Left ventricle myocardium inferior (tissue), 1 donor: ENCODE measurements at regions not wholly inside any gene's neighbourhood (a gene's known extent, or its start where the extent isn't known, plus 50 kb on each side); places are given as distances from the start of the nearest gene placed in this dataset.

Experiments
- DNase-seq: peaks from one replicate; pipeline ENCODE4 v3.0.0-alpha.2; 2020
- H3K27ac ChIP-seq: fragments of 200-600 bp; replicated peaks from 2 replicates; pipeline ENCODE4 v1.8.0; 2021
- H3K27me3 ChIP-seq: fragments of 200-600 bp; 2 replicates; pipeline ENCODE4 v1.8.0; 2021; ENCODE audit warnings: low read depth
- H3K36me3 ChIP-seq: fragments of 200-600 bp; 2 replicates; pipeline ENCODE4 v1.8.0; 2021
- H3K4me1 ChIP-seq: fragments of 200-600 bp; 2 replicates; pipeline ENCODE4 v1.8.0; 2021
- H3K4me3 ChIP-seq: fragments of 200-600 bp; 2 replicates; pipeline ENCODE4 v1.8.0; 2021; ENCODE audit warnings: mild to moderate bottlenecking, moderate library complexity
- H3K9me3 ChIP-seq: fragments of 200-600 bp; replicated peaks from 2 replicates; pipeline ENCODE4 v1.8.0; 2021
- intact Hi-C: fragments of 100-400 bp; cut with micrococcal nuclease; formaldehyde crosslinking; loops from one replicate; pipeline ENCODE4 v1.11.0; 2022
- TF ChIP-seq, protein P1 (sequence below): fragments of 200-600 bp; IDR thresholded peaks from 2 replicates; pipeline ENCODE4 v1.8.0; 2021; ENCODE audit warnings: antibody characterized with exemption, mild to moderate bottlenecking, borderline replicate concordance
- donor health status: DM: no; HTN: yes; CAD: no; lungs with severe emphysema.

DNA sequence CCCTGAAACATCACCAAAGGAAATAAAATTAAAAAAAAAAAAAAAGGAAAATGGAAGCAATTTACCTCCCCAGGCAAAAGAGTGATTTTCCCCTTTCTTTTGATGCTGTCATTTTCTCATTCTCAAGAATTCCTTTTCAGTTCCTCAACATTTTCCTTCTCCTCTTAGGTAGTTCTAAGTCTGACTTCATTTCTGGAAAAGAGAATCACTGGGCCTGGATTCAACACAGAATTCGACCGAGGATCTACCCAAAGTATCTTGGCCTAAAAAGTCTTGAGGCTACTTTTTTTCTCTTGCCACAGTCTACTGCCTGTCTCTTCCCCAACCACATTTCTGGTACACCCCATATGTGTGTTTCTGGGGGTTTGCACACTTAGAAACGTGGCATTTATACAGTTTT is 717.8 kb upstream of the TBX3 start:
- intact Hi-C loops, result no loop called here
- Histone ChIP-seq H3K36me3 (no peaks in the 10 kb centered on the region), H3K9me3 (peaks cover 6% of the 10 kb centered on the region), H3K27me3 (peaks cover under 1% of the 10 kb centered on the region), H3K4me3 (no peak overlapping the region), H3K27ac (no peak overlapping the region), H3K4me1 (peaks cover 12% of the 10 kb centered on the region)
- TF ChIP-seq, protein P1, sequence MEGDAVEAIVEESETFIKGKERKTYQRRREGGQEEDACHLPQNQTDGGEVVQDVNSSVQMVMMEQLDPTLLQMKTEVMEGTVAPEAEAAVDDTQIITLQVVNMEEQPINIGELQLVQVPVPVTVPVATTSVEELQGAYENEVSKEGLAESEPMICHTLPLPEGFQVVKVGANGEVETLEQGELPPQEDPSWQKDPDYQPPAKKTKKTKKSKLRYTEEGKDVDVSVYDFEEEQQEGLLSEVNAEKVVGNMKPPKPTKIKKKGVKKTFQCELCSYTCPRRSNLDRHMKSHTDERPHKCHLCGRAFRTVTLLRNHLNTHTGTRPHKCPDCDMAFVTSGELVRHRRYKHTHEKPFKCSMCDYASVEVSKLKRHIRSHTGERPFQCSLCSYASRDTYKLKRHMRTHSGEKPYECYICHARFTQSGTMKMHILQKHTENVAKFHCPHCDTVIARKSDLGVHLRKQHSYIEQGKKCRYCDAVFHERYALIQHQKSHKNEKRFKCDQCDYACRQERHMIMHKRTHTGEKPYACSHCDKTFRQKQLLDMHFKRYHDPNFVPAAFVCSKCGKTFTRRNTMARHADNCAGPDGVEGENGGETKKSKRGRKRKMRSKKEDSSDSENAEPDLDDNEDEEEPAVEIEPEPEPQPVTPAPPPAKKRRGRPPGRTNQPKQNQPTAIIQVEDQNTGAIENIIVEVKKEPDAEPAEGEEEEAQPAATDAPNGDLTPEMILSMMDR, result no peak
- no peak for DNase-seq

DNA sequence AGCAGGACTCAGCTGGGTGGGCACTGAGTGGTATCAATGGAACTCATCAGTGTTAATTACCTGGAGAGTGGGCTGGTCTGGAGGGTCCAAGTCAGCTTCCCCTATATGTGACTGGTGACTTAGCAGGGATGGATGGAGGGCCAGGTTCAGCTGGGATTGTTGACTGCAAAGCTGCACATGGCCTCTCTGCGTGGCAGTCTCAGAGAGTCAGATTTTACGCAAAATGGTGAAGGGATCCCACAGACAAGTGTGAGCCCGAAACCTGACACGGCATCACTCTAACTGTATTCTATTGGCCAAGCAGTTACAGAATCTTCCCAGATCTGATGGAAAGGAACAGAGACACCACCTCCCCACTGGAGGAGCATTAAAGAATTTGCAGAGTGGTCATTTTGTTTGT is 716.0 kb upstream of the TBX3 start:
- H3K4me1 ChIP-seq, result peaks cover 5% of the 10 kb centered on the region
- TF ChIP-seq, protein P1, result no peak
- H3K27me3 ChIP-seq, result no peaks in the 10 kb centered on the region
- no peaks in the 10 kb centered on the region for H3K36me3 ChIP-seq
- H3K27ac ChIP-seq, result no peak overlapping the region
- intact Hi-C loops, result no loop called here
- H3K9me3 ChIP-seq, result peaks cover 13% of the 10 kb centered on the region
- no peak overlapping the region for H3K4me3 ChIP-seq
- no peak for DNase-seq

DNA sequence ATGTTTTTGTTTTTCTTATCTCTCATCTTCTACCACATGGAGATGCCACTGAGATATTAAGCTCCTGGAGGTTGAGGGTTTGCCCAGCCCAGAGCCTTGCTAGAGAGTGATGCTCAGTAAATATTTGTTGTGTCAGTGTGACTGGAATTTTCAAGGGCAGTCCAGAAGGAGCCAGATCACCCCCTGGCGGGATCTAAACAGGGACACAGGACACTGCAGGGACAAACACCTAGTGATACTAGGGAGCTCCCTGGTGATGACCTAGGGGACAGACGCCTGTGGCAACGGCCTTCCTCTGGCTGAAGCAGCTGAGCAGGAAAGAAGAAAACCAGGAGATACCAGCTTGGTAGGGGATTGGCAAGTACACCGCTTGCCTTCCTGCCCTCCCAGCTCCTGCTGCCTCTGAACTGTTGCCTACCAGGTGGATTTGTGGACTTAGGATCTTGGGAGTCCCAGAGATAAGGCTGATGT is 714.4 kb upstream of the TBX3 start:
- Histone ChIP-seq H3K4me1 (no peaks in the 10 kb centered on the region), H3K27ac (no peak overlapping the region), H3K36me3 (no peaks in the 10 kb centered on the region), H3K4me3 (no peak overlapping the region), H3K27me3 (no peaks in the 10 kb centered on the region), H3K9me3 (peaks cover 13% of the 10 kb centered on the region)
- no peak for DNase-seq
- TF ChIP-seq, protein P1, result peak; percentile 33
- intact Hi-C loops, result no loop called here

DNA sequence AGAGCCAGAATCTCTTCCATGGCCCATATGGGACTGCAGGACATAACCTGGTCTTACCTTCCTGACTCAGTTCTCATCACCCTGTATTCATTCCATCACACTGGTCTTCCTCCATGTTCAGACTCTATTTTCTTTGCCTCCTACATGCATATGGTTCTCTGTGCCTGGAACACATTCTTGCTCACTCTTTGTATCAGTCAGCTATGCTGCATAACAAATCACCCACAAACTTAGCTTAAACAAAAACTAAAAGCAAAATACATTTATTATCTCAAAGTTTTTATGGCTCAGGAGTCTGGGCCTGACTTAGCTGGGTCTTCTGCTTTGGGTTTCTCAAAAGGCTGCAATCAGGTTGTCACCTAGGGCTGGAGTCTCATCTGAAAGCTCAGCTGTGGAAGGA is 712.6 kb upstream of the TBX3 start:
- intact Hi-C loops, result no loop called here
- Histone ChIP-seq H3K4me3 (no peak overlapping the region), H3K36me3 (no peaks in the 10 kb centered on the region), H3K27me3 (no peaks in the 10 kb centered on the region), H3K4me1 (no peaks in the 10 kb centered on the region), H3K27ac (no peak overlapping the region), H3K9me3 (peaks cover 17% of the 10 kb centered on the region)
- DNase-seq, result no peak
- TF ChIP-seq, protein P1, result no peak

DNA sequence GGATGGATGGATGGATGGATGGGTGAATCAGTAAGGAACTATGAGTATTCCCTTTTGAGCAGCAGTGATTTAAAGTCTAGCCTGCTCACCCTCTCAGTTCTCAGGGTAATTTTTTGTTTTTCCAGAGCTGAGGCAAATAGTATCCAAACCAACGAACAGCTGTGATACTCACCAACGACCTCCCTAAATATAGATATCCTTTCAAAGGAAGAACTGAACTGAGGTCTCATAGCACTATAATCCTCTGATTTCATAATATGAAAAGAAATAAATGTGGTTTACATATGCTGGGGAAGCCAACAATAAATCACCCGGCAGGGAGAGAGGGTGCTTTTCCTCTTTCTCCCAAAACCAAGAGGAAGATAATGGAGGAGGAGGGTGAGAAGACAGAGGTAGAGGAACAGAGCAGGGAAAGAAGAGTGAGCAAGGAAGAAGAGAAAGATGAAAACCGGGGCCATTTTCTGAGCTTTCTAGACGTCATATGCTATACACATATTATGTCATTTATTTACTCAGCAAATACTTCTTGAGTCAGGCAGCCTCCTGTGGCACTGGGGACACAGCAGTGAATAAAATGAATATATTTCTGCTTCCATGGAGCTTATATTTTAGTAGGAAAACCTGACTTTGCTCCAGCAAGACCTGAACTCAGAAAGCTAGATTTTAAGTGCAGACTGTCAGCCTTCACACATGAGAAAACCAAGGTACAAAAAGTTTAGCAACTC is 710.7 kb upstream of the TBX3 start:
- no peaks in the 10 kb centered on the region for H3K36me3 ChIP-seq
- H3K9me3 ChIP-seq, result peaks cover 20% of the 10 kb centered on the region
- H3K4me3 ChIP-seq, result no peak overlapping the region
- peak overlapping the region; percentile 54 for H3K27ac ChIP-seq
- TF ChIP-seq, protein P1, result no peak
- peaks cover 12% of the 10 kb centered on the region for H3K27me3 ChIP-seq
- intact Hi-C loops, result no loop called here
- H3K4me1 ChIP-seq, result no peaks in the 10 kb centered on the region
- no peak for DNase-seq
